ENCODE measurements at regions not wholly inside any gene's neighbourhood (a gene's known extent, or its start where the extent isn't known, plus 50 kb on each side); places are given as distances from the start of the nearest gene placed in this dataset.

- Mint-ChIP-seq H3K9me3 (no peaks in the 10 kb centered on the region), H3K36me3 (no peaks in the 10 kb centered on the region), H3K27ac (no peak overlapping the region), H3K27me3 (no peaks in the 10 kb centered on the region), H3K4me3 (no peak overlapping the region), H3K4me1 (peaks cover 18% of the 10 kb centered on the region)
- no peak for ATAC-seq
Observed at GRCh38 chrX:40149286-40150175, 51.8 kb upstream of the BCOR start.

GRCh38 chrX:40148385-40149285, 50.9 kb upstream of the BCOR start:
- Mint-ChIP-seq H3K4me3 (no peak overlapping the region), H3K4me1 (peaks cover 18% of the 10 kb centered on the region), H3K27ac (no peak overlapping the region), H3K36me3 (no peaks in the 10 kb centered on the region), H3K27me3 (no peaks in the 10 kb centered on the region), H3K9me3 (no peaks in the 10 kb centered on the region)
- no peak for ATAC-seq

- peaks cover 18% of the 10 kb centered on the region for H3K4me1 Mint-ChIP-seq
- H3K36me3 Mint-ChIP-seq = no peaks in the 10 kb centered on the region
- H3K27me3 Mint-ChIP-seq = no peaks in the 10 kb centered on the region
- no peak overlapping the region for H3K4me3 Mint-ChIP-seq
- ATAC-seq = no peak
- H3K9me3 Mint-ChIP-seq = no peaks in the 10 kb centered on the region
- H3K27ac Mint-ChIP-seq = no peak overlapping the region
Observed at GRCh38 chrX:40147971-40148370, 50.2 kb upstream of the BCOR start.

Data from stimulated activated memory B cell treated with anti-CD40 and anti-IgM and Interleukin-4, amounts not matched to agents 10 μg/mL and 1 μg/mL and 100 μg/mL, for 72 hours (primary cell).